H1 (cell line): ENCODE measurements at regions not wholly inside any gene's neighbourhood (a gene's known extent, or its start where the extent isn't known, plus 50 kb on each side); places are given as distances from the start of the nearest gene placed in this dataset.

Experiments
- CBX5 ChIP-seq: fragments of 300-800, 300-1000 bp; sonication (generic); IDR thresholded peaks from 2 replicates; pipeline ENCODE4 v1.7.1; 2016; ENCODE audit warnings: antibody characterized with exemption, low read length, low read depth
- CEBPB ChIP-seq: IDR thresholded peaks from 2 replicates; pipeline ENCODE4 v1.6.1; 2012; ENCODE audit warnings: low read depth, low read length
- RBBP5 ChIP-seq: IDR thresholded peaks from 2 replicates; pipeline ENCODE4 v1.7.1; 2012; ENCODE audit warnings: low read depth, mild to moderate bottlenecking, inconsistent platforms, low read length, moderate library complexity, borderline replicate concordance
- SIN3A ChIP-seq, 2 experiments: IDR thresholded peaks in 1 of 2; conservative IDR thresholded peaks in 1 of 2; 2 replicates each; pipeline ENCODE4 v1.6.1; 2011 to 2012; ENCODE audit warnings: low read length in 2 of 2, improper control_type of control experiment in 1 of 2, low read depth in 1 of 2, mild to moderate bottlenecking in 1 of 2
- SIRT6 ChIP-seq: IDR thresholded peaks from one replicate; pipeline ENCODE4 v1.7.1; 2012; ENCODE audit warnings: low read length, inconsistent platforms

GRCh38 chr12:89799316-89799715, 90.7 kb upstream of the ATP2B1 start (continued):
- TF ChIP-seq SIN3A (conservative IDR thresholded peaks at IDR 0.05 in 1 of 2, IDR thresholded peaks at IDR 0.05 in 1 of 2; ENCODE audit: low read depth in 1 of 2, low read length in 2 of 2) (no peak), CBX5 (no peak), CEBPB (no peak), RBBP5 (no peak), SIRT6 (no peak)
